Esophagus muscularis mucosa (tissue), 4 donors: ENCODE measurements at regions not wholly inside any gene's neighbourhood (a gene's known extent, or its start where the extent isn't known, plus 50 kb on each side); places are given as distances from the start of the nearest gene placed in this dataset.

Experiments
- DNase-seq: peaks from one replicate; pipeline ENCODE4 v3.0.0-alpha.2; 2017; ENCODE audit errors: extremely low spot score
- H3K27ac ChIP-seq, 4 donors: fragments of 200-600 bp; sonication (generic); replicated peaks in 1 of 4; 1 replicate in 3 of 4; 2 replicates in 1 of 4; pipeline ENCODE4 v1.5.1; 2016 to 2019; ENCODE audit warnings: mild to moderate bottlenecking in 1 of 4
- H3K27me3 ChIP-seq, 4 donors: fragments of 200-600 bp; sonication (generic); one replicate each; pipeline versions ENCODE4 v1.5.1 to v1.6.0; 2016 to 2019
- H3K36me3 ChIP-seq, 4 donors: fragments of 200-600 bp; sonication (generic); one replicate each; pipeline ENCODE4 v1.5.1; 2016 to 2019
- H3K4me1 ChIP-seq, 4 donors: fragments of 200-600 bp; sonication (generic); one replicate each; pipeline ENCODE4 v1.5.1; 2016 to 2019
- H3K4me3 ChIP-seq, 4 donors: fragments of 200-600 bp; sonication (generic); 1 replicate in 2 of 4; 2 replicates in 2 of 4; pipeline ENCODE4 v1.5.1; 2016 to 2019; ENCODE audit warnings: mild to moderate bottlenecking in 4 of 4, moderate library complexity in 1 of 4
- H3K9me3 ChIP-seq, 4 donors: fragments of 200-600 bp; sonication (generic); 1 replicate in 3 of 4; 2 replicates in 1 of 4; pipeline ENCODE4 v1.5.1; 2016 to 2019
- EP300 ChIP-seq: sonication (generic); formaldehyde crosslinking; IDR thresholded peaks from one replicate; pipeline ENCODE4 v1.6.1; 2017; ENCODE audit warnings: antibody characterized with exemption
- POLR2A ChIP-seq: fragments of 450-650 bp; IDR thresholded peaks from one replicate; pipeline ENCODE4 v1.6.1; 2017; ENCODE audit warnings: antibody characterized with exemption, moderate library complexity, mild to moderate bottlenecking, low read depth
- POLR2AphosphoS5 ChIP-seq, 2 donors: sonication (generic); formaldehyde crosslinking; IDR thresholded peaks; one replicate each; pipeline ENCODE4 v1.6.1; 2017; ENCODE audit warnings: antibody characterized with exemption in 2 of 2
- WGBS: methylation state at CpG from one replicate; pipeline ENCODE4 v1.1.5; 2018; 5-methylcytosine and 5-hydroxymethylcytosine counted together
- intact Hi-C: fragments of 100-400 bp; cut with DNase I; formaldehyde crosslinking; loops from one replicate; pipeline ENCODE4 v1.15.1; 2023
- TF ChIP-seq, protein P1 (sequence below), 3 experiments: fragments of 200-600 bp in 2 of 3; fragments of 450-650 bp in 1 of 3; sonication (generic) in 2 of 3; IDR thresholded peaks; one replicate each; pipeline ENCODE4 v1.5.1; 2017 to 2019; ENCODE audit warnings: antibody characterized with exemption in 3 of 3, mild to moderate bottlenecking in 2 of 3, moderate library complexity in 1 of 3

DNA sequence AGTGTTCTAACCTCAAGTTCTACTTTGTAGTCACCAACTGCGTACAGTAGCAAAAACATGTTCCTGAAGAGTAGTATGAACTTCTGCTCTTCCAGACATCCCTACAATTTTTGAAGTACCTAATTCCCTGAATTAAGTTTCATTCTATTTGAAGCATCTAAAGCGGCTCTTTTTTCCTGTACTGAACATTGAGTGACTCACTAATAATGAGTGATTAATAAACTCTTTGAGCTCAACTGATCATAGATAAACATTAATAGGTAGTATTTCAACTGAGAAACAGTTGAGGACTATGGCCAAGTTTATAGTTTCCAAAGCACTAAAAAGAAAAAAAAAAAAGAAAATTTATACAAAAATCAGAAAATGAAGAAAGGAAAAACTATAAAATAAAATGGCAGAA lies 683.1 kb downstream of the LTN1 start:
- Histone ChIP-seq H3K4me1 (peaks cover 0 to 13% (median 8%) of the 10 kb centered on the region in 4 donors), H3K9me3 (peaks cover 0 to 11% (median 2%) of the 10 kb centered on the region in 4 donors), H3K36me3 (no peaks in the 10 kb centered on the region), H3K27ac (no peak overlapping the region), H3K4me3 (no peak overlapping the region), H3K27me3 (no peaks in the 10 kb centered on the region)
- WGBS: 96% methylated on average over 2 of the region's 2 CpGs
- DNase-seq: no peak
- intact Hi-C loops: no loop called here
- TF ChIP-seq EP300 (no peak), POLR2A (no peak), POLR2AphosphoS5 (IDR thresholded peaks at IDR 0.05) (no peak)
- TF ChIP-seq, protein P1, sequence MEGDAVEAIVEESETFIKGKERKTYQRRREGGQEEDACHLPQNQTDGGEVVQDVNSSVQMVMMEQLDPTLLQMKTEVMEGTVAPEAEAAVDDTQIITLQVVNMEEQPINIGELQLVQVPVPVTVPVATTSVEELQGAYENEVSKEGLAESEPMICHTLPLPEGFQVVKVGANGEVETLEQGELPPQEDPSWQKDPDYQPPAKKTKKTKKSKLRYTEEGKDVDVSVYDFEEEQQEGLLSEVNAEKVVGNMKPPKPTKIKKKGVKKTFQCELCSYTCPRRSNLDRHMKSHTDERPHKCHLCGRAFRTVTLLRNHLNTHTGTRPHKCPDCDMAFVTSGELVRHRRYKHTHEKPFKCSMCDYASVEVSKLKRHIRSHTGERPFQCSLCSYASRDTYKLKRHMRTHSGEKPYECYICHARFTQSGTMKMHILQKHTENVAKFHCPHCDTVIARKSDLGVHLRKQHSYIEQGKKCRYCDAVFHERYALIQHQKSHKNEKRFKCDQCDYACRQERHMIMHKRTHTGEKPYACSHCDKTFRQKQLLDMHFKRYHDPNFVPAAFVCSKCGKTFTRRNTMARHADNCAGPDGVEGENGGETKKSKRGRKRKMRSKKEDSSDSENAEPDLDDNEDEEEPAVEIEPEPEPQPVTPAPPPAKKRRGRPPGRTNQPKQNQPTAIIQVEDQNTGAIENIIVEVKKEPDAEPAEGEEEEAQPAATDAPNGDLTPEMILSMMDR (IDR thresholded peaks at IDR 0.05): no peak

DNA sequence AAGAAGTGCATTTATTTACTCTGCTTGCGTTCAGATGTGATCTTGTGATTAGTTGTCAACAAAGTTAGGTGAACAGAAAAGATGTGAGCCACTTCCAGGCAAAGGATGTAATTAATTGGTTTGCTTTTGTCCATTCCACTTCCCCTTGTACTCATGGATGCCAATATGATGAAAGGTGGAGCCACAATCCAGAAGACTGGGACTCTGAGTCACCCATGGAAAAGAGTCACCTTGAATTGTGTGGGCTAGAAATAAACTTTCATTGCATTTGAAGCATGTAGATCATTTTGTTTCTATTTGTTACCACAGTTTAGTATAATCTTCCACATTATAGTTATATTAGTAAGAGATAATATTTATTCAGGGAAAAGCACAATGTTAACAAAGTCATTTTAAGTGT lies 684.2 kb downstream of the LTN1 start:
- H3K4me1 ChIP-seq: peaks cover 0 to 13% (median 8%) of the 10 kb centered on the region in 4 donors
- H3K36me3 ChIP-seq: no peaks in the 10 kb centered on the region
- DNase-seq: no peak
- intact Hi-C loops: no loop called here
- H3K27ac ChIP-seq: no peak overlapping the region
- H3K9me3 ChIP-seq: peaks cover 0 to 11% (median 2%) of the 10 kb centered on the region in 4 donors
- H3K4me3 ChIP-seq: no peak overlapping the region
- 89% methylated on average over 1 of the region's 1 CpG for WGBS
- TF ChIP-seq POLR2A: no peak
- no peak for TF ChIP-seq EP300
- TF ChIP-seq POLR2AphosphoS5 (IDR thresholded peaks at IDR 0.05): no peak
- TF ChIP-seq, protein P1 (IDR thresholded peaks at IDR 0.05): no peak
- H3K27me3 ChIP-seq: no peaks in the 10 kb centered on the region

DNA sequence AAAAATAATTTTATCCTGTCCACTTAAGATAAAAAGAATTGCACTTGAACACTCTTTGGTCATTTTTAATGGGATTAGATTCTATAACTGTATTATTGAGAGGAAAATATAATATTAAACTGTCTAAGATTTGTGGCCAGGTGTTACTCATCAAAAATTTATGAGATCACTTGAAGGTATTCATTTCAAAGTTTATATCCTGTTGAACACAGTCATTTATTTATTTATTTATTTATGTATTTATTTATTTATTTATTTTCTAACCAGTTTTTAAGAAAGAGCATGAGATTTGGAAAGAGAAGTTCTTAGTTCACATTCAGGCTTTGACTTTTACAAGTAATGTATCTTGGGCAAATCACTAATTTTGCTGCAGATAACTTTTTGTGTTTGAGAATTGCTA lies 692.7 kb downstream of the LTN1 start:
- no peak for DNase-seq
- Histone ChIP-seq H3K4me1 (no peaks in the 10 kb centered on the region), H3K9me3 (no peaks in the 10 kb centered on the region), H3K27me3 (no peaks in the 10 kb centered on the region), H3K36me3 (no peaks in the 10 kb centered on the region), H3K4me3 (no peak overlapping the region), H3K27ac (no peak overlapping the region)
- no peak for TF ChIP-seq POLR2A
- no peak for TF ChIP-seq POLR2AphosphoS5 (IDR thresholded peaks at IDR 0.05)
- TF ChIP-seq, protein P1 (IDR thresholded peaks at IDR 0.05): no peak
- no peak for TF ChIP-seq EP300
- intact Hi-C loops: no loop called here

- H3K9me3 ChIP-seq: no peaks in the 10 kb centered on the region
- H3K36me3 ChIP-seq: no peaks in the 10 kb centered on the region
- DNase-seq: no peak
- intact Hi-C loops: no loop called here
- H3K27ac ChIP-seq: no peak overlapping the region
- no peaks in the 10 kb centered on the region for H3K4me1 ChIP-seq
- H3K27me3 ChIP-seq: no peaks in the 10 kb centered on the region
- no peak overlapping the region for H3K4me3 ChIP-seq
- TF ChIP-seq POLR2AphosphoS5 (IDR thresholded peaks at IDR 0.05) (no peak), EP300 (no peak), POLR2A (no peak)
- TF ChIP-seq, protein P1 (IDR thresholded peaks at IDR 0.05): no peak
Measured at GRCh38 chr21:28298251-28298672, 694.4 kb downstream of the LTN1 start.

- Histone ChIP-seq H3K4me3 (no peak overlapping the region), H3K4me1 (peaks cover 0 to 18% (median 4%) of the 10 kb centered on the region in 4 donors), H3K27ac (no peak overlapping the region), H3K9me3 (peaks cover 0 to 10% (median 0%) of the 10 kb centered on the region in 4 donors), H3K27me3 (no peaks in the 10 kb centered on the region), H3K36me3 (no peaks in the 10 kb centered on the region)
- intact Hi-C loops: no loop called here
- 82% methylated on average over 1 of the region's 1 CpG for WGBS
- no peak for DNase-seq
- no peak for TF ChIP-seq POLR2AphosphoS5 (IDR thresholded peaks at IDR 0.05)
- no peak for TF ChIP-seq EP300
- TF ChIP-seq POLR2A: no peak
- TF ChIP-seq, protein P1 (IDR thresholded peaks at IDR 0.05): no peak
Measured at GRCh38 chr21:28294051-28294450, 698.6 kb downstream of the LTN1 start.
